GM04503 (cell line): ENCODE measurements at regions not wholly inside any gene's neighbourhood (a gene's known extent, or its start where the extent isn't known, plus 50 kb on each side); places are given as distances from the start of the nearest gene placed in this dataset.

Source experiments
- DNase-seq: peaks from one replicate; pipeline ENCODE4 v3.0.0-alpha.2; 2012; ENCODE audit warnings: low read depth

DNA sequence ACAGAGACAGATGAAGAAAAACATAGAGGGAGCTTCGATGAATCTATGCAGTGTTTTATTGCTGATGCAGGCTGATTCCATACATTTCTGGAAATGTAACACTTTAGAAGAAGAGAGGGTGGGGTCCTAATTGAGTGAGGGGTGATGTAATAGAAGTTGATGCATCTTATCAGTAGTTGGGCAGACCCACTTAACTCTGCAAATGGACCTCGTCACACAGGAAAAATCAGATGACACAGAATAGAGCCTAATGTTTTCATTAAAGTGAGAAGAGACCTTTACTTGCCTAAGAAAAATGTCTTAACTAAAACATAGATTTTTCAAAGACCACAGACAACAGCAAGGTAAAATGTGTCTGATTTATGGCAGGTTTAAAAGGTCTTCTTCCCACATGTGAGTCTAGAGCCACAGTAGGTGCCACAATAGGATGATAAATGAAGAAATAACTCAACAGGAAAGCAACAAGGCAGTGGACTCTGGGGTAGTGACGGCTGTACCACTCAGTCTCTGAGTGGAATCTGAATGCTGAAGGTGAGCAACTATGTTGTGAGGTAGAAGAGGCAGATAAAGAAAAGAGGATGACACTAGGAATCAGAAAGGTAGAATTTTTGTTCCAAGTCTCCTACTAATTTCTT lies 414.7 kb upstream of the PIK3C3 start:
- DNase-seq: no peak

DNA sequence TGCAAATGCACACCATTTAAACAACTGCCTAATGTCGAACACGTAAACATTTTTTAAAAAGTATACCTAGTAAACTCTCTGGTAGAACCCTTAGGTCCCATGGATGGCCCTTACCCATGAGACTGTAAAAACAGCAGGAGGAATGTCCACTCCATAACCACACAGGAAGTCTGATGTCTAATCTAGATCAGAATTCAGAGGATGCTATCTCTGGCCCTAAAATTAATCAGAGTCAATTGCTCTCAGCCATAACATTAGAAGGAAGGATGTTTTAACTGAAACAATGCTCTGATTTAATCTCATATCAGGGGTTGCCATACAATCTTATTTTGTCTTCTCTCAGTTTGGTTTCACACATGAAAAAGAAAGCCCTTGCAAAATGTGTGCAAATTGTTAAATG lies 416.3 kb upstream of the PIK3C3 start:
- DNase-seq: no peak

GRCh38 chr18:41537666-41538065 lies 417.4 kb upstream of the PIK3C3 start:
- DNase-seq: no peak

DNA sequence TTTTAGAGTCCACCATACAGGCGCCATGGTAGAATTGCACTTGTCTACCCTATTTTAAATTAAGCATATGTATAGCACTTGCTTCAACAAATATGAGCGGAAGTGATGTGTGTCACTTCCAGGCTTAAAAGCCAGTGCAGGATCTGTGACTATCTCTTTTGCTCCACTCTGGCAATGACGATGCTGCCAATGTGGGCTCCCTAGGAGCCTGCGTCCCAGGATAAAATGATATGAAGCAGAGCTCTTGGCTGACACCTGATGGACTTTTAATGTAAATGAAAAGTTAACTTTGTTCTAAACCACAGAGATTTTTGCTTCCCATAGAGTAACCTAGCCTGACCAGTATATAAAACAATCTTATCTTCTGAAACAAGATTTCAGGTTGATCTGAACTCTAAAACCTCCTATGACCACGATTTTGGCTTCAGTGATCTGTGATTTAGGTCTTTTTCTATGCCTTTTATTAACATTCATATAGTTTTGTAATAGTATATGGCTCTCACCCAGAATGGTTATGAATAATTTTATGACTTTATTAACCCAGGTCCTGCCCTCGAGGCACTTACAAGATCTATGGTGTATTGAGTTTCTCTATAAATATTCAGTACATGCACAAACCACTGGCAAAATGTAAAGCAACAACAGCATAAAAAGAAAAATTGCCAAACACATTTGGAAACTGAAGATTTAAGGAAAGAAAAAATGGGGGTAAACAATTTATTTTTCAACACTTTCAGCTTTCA lies 422.5 kb upstream of the PIK3C3 start:
- no peak for DNase-seq

DNA sequence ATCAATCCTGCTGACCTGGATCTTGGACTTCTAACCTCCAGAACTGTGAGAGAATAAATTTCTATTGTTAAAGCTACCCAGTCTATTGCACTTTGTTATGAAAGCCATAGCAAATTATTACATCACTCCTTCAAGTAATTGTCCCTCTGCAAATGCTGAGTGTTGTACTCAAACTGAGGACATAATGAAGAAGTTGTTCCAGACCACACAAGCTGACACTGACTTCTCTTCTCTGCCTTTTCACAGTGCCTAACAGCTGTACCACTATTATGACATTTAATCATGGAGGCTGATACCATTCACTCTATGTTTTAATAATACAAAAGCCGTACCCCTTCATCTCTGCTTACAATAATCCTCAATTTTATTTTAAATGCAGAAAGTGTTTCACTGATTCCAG lies 424.1 kb upstream of the PIK3C3 start:
- DNase-seq: no peak

DNA sequence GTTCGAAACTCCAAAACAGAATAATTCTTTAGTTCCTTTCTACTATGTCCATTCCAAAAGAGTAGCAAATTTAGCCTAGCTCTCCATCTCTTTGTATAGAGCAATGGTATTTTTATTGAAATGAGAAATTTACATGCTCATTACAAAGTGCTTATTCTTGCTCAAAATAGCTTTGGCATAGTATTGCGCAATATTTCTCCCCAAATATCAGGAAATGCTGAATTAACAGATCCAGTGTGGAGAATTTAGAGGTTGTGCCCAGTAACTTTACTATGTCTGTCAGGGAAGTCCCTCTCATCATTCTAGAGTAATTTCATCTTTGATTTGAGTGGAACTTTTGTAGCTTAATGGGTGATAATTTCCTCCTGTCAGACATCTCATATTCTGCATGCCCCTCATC lies 425.9 kb upstream of the PIK3C3 start:
- no peak for DNase-seq

DNA sequence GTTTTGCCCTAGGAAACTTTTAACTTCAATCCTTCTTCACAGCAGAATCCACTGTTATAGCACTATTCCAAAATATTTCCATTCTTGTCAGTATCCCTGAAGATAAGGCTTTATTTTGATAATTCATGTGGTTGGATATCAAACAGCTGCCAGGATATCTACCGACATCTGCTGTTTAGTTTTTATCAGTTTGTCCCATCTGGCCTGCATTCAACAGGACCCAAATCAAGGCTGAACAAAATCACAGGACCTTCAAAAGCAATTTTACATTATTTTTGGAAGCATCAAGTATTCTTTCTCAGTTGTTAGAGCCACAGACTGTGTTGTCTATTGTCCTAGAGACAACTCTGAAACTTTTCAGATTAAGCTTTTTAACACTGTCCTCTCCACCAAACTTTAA lies 429.0 kb upstream of the PIK3C3 start:
- no peak for DNase-seq

GRCh38 chr18:41524674-41525470 lies 430.2 kb upstream of the PIK3C3 start:
- no peak for DNase-seq

- DNase-seq: no peak
These were observed 437.9 kb upstream of the PIK3C3 start for GRCh38 chr18:41517142-41517541.

DNA sequence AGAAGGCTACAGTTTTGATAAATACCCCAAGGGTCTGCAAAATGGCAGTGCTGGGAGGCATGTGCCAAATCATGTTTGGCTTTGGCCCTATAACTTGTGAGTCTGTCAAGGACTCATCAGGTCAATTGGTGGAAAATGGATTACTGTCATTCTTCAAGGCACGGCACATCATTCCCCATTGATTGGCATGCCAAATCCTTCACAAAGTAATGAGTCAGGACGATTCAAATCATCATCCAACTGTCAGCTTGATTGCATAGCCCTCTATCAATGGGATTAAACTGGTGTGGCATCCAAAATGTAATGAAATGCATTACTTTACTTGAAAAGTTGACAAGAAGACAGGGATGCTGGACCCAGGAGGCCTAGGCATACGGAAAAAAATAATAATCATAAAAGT lies 441.6 kb upstream of the PIK3C3 start:
- no peak for DNase-seq

- DNase-seq: no peak
These were observed 450.7 kb upstream of the PIK3C3 start for GRCh38 chr18:41504316-41504715.

DNA sequence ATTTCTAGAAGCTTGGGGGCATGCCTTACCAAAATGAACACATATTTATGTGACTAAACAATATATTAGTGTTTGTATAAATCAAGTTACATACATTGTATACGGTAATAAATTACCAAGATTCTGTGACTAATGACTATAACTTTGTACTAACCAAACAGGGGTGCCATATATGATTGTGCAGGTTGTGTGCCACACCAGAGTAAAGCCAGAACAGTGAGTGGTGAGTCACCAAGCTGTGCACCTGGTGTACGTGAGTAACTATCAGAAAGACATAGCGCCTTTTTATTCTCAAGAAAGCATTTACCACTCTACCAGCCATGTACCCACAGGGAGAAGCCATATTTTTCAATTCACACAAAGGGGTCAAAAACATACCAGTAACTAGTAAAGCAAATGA lies 453.2 kb upstream of the PIK3C3 start:
- no peak for DNase-seq

- no peak for DNase-seq
These were observed 455.7 kb upstream of the PIK3C3 start for GRCh38 chr18:41499345-41499744.

GRCh38 chr18:41490861-41491260 lies 464.2 kb upstream of the PIK3C3 start:
- DNase-seq: no peak

DNA sequence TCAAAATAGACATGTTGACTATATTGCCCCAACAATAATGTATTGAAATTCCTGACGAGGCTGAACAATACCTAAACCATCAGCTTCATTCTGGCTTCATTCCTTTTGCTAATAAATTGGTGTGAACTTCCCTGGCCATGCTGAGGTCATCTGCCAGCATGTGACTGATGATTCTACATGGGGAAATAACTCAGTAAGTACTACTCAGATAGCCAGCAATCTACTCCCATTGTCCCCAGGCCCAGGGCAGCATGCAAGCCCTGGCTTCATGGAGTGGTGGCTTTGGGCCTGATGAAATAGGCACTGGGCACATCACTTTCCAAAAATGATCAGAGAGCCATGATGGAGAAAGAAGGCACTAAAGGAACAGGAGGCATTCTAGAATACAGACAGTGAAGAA lies 468.5 kb upstream of the PIK3C3 start:
- no peak for DNase-seq

GRCh38 chr18:41484069-41484468 lies 471.0 kb upstream of the PIK3C3 start:
- no peak for DNase-seq

- DNase-seq: no peak
These were observed 472.5 kb upstream of the PIK3C3 start for GRCh38 chr18:41482501-41482900.

DNA sequence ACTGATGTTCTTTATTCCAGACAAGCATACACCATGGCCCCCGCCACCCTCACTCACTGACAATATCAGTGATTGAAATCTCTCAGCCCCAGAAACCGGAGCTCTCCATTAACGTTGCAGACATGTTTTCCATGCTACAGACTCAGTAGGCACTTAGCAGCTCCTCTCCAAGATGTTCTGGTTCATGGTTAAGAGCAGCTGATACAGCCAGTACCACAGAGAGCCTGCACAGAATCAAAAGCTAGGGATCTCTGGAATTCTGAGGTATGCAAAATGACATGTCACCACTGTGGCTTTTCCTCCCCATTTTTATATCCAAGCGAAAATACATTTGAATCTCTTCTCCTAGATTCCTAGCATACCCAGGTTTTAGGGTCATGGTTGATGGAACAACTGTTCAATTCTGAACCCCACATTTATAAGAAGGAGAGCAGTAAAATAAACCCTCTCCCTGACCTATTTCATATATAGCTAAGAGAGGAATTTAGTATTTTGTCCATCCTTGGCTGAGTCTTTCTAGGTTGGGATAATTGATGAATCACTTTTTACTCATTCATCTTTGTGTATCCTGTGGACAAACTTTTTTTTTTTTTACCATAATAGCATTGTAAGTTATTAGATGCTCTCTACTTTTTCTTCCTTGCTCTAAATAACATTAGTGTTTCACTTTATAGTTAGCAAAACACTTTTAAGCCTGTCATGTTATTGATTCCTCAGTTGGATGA lies 488.4 kb upstream of the PIK3C3 start:
- no peak for DNase-seq

GRCh38 chr18:41465386-41465785 lies 489.6 kb upstream of the PIK3C3 start:
- no peak for DNase-seq

DNA sequence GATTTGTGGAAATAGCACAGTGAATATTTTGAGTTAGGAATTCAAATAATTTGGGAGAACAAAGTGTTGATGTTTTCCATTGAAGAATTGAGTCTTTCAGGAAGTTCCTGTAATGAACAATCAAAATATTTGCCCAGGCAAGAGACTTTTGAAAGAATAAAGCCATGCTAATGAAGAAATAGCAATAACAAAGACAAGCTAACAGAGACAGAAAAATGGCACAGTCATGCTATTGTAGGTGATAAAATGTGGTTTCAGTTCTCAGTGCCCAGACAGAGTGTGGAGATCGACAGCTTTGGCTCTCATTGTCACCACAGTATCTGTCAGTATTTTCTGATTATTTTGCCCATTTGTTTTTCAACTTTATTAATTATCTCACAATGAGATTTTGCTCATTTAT lies 490.8 kb upstream of the PIK3C3 start:
- DNase-seq: no peak

- no peak for DNase-seq
These were observed 492.1 kb upstream of the PIK3C3 start for GRCh38 chr18:41462946-41463345.

GRCh38 chr18:41461114-41461513 lies 493.9 kb upstream of the PIK3C3 start:
- no peak for DNase-seq

DNA sequence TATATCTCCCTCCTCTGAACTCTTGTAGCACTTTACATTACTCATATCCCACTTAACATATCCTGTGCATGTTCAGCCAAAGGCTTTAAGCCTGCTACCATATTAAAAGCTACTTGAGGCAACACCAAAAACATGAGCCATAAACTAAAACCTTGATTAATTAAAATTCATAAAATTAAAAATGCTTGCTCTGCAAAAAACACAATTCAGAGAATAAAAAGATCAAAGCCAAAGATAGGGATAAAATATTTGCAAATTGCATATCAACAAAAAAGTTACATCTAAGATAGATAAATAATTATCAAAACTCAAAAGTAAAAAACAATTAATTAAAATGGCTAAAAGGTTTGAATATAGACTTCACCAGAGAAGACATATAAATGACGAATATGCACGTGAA lies 495.4 kb upstream of the PIK3C3 start:
- no peak for DNase-seq
